ENCODE measurements at regions not wholly inside any gene's neighbourhood (a gene's known extent, or its start where the extent isn't known, plus 50 kb on each side); places are given as distances from the start of the nearest gene placed in this dataset.

GRCh38 chr12:82567688-82568087, 119.0 kb upstream of the TMTC2 start:
- no peak for TF ChIP-seq EZH2phosphoT487 (IDR thresholded peaks at IDR 0.05; ENCODE audit: insufficient read depth, low read depth)
- no peak for TF ChIP-seq EZH2 (IDR thresholded peaks at IDR 0.05; ENCODE audit: insufficient read depth, poor library complexity, severe bottlenecking)
